CD4-positive, alpha-beta T cell treated with Interferon alpha-2 for 1 hour (primary cell): ENCODE measurements at regions not wholly inside any gene's neighbourhood (a gene's known extent, or its start where the extent isn't known, plus 50 kb on each side); places are given as distances from the start of the nearest gene placed in this dataset.
"Not testable (repeated sequence)": the region's sequence is repeated elsewhere in the genome, so short reads cannot be mapped to it uniquely, and the experiment has no call there.

Experiments
- DNase-seq, 2 donors: peaks; one replicate each; pipeline ENCODE4 v3.0.0-alpha.2; 2020 to 2022

- DNase-seq: not testable (repeated sequence)
Observed at GRCh38 chr10:46645110-46645509, 66.2 kb downstream of the SYT15 start.

- not testable (repeated sequence) for DNase-seq
Observed at GRCh38 chr10:46646132-46646531, 67.2 kb downstream of the SYT15 start.

GRCh38 chr10:46650967-46651366 lies 72.0 kb downstream of the SYT15 start:
- not testable (repeated sequence) for DNase-seq

GRCh38 chr10:46657437-46657836 lies 78.5 kb downstream of the SYT15 start:
- not testable (repeated sequence) for DNase-seq

GRCh38 chr10:46660027-46660834 lies 81.3 kb downstream of the SYT15 start:
- not testable (repeated sequence) for DNase-seq

GRCh38 chr10:46660835-46661164 lies 81.9 kb downstream of the SYT15 start:
- not testable (repeated sequence) for DNase-seq

- not testable (repeated sequence) for DNase-seq
Observed at GRCh38 chr10:46665536-46665935, 86.6 kb downstream of the SYT15 start.

- DNase-seq: not testable (repeated sequence)
Observed at GRCh38 chr10:46668357-46668997, 89.5 kb downstream of the SYT15 start.

GRCh38 chr10:46677836-46678435 lies 99.0 kb downstream of the SYT15 start:
- not testable (repeated sequence) for DNase-seq

GRCh38 chr10:46691397-46691796 lies 112.5 kb downstream of the SYT15 start:
- not testable (repeated sequence) for DNase-seq

GRCh38 chr10:46693218-46693617 lies 114.3 kb downstream of the SYT15 start:
- DNase-seq: peak in 1 of 2 donors; percentile 14

GRCh38 chr10:46717264-46717663 lies 138.3 kb downstream of the SYT15 start:
- DNase-seq: not testable (repeated sequence)

- DNase-seq: not testable (repeated sequence)
Observed at GRCh38 chr10:46718014-46718413, 139.1 kb downstream of the SYT15 start.

GRCh38 chr10:46720386-46720785 lies 141.5 kb downstream of the SYT15 start:
- DNase-seq: not testable (repeated sequence)

- not testable (repeated sequence) for DNase-seq
Observed at GRCh38 chr10:46720811-46721518, 142.0 kb downstream of the SYT15 start.

GRCh38 chr10:46724258-46724657 lies 145.3 kb downstream of the SYT15 start:
- not testable (repeated sequence) for DNase-seq

- not testable (repeated sequence) for DNase-seq
Observed at GRCh38 chr10:46728359-46728758, 149.4 kb downstream of the SYT15 start.

GRCh38 chr10:46730729-46731128 lies 151.8 kb downstream of the SYT15 start:
- not testable (repeated sequence) for DNase-seq

GRCh38 chr10:46733635-46734261 lies 154.8 kb downstream of the SYT15 start:
- DNase-seq: not testable (repeated sequence)

- not testable (repeated sequence) for DNase-seq
Observed at GRCh38 chr10:46734262-46734642, 155.3 kb downstream of the SYT15 start.

- DNase-seq: not testable (repeated sequence)
Observed at GRCh38 chr10:46739919-46740318, 161.0 kb downstream of the SYT15 start.

GRCh38 chr10:46740368-46740767 lies 161.4 kb downstream of the SYT15 start:
- DNase-seq: not testable (repeated sequence)

- DNase-seq: not testable (repeated sequence)
Observed at GRCh38 chr10:46749003-46749402, 162.2 kb upstream of the PTPN20 start.
